NAMALWA (cell line): ENCODE measurements at regions not wholly inside any gene's neighbourhood (a gene's known extent, or its start where the extent isn't known, plus 50 kb on each side); places are given as distances from the start of the nearest gene placed in this dataset.
"Not testable (repeated sequence)": the region's sequence is repeated elsewhere in the genome, so short reads cannot be mapped to it uniquely, and the experiment has no call there.

Experiments
- DNase-seq: peaks from one replicate; pipeline ENCODE4 v3.0.0-alpha.2; 2015; ENCODE audit warnings: low spot score

GRCh38 chr5:1652873-1653697 lies 129.3 kb upstream of the LPCAT1 start:
- peak; percentile 97 for DNase-seq

GRCh38 chr5:1651971-1652872 lies 128.5 kb upstream of the LPCAT1 start:
- DNase-seq = no peak

GRCh38 chr5:1651250-1651649 lies 127.5 kb upstream of the LPCAT1 start:
- no peak for DNase-seq

GRCh38 chr5:1649554-1649953 lies 125.8 kb upstream of the LPCAT1 start:
- no peak for DNase-seq

- no peak for DNase-seq
Observed at GRCh38 chr5:1648806-1649205, 125.0 kb upstream of the LPCAT1 start.

GRCh38 chr5:1647580-1647979 lies 123.8 kb upstream of the LPCAT1 start:
- no peak for DNase-seq

GRCh38 chr5:1644810-1645571 lies 121.2 kb upstream of the LPCAT1 start:
- DNase-seq = peak; percentile 93

- not testable (repeated sequence) for DNase-seq
Observed at GRCh38 chr5:1644393-1644809, 120.6 kb upstream of the LPCAT1 start.

GRCh38 chr5:1643651-1644392 lies 120.1 kb upstream of the LPCAT1 start:
- DNase-seq = no peak

GRCh38 chr5:1642621-1643061 lies 118.9 kb upstream of the LPCAT1 start:
- no peak for DNase-seq

- no peak for DNase-seq
Observed at GRCh38 chr5:1642221-1642620, 118.5 kb upstream of the LPCAT1 start.

- DNase-seq = peak; percentile 99
Observed at GRCh38 chr5:1641560-1642166, 117.9 kb upstream of the LPCAT1 start.

- no peak for DNase-seq
Observed at GRCh38 chr5:1641041-1641440, 117.3 kb upstream of the LPCAT1 start.

- no peak for DNase-seq
Observed at GRCh38 chr5:1640421-1640881, 116.7 kb upstream of the LPCAT1 start.

- DNase-seq = no peak
Observed at GRCh38 chr5:1639757-1640156, 116.0 kb upstream of the LPCAT1 start.

GRCh38 chr5:1638658-1639400 lies 115.1 kb upstream of the LPCAT1 start:
- DNase-seq = no peak

GRCh38 chr5:1637639-1638481 lies 114.1 kb upstream of the LPCAT1 start:
- DNase-seq = no peak

GRCh38 chr5:1636981-1637638 lies 113.3 kb upstream of the LPCAT1 start:
- no peak for DNase-seq
